ENCODE measurements at regions not wholly inside any gene's neighbourhood (a gene's known extent, or its start where the extent isn't known, plus 50 kb on each side); places are given as distances from the start of the nearest gene placed in this dataset.

DNA sequence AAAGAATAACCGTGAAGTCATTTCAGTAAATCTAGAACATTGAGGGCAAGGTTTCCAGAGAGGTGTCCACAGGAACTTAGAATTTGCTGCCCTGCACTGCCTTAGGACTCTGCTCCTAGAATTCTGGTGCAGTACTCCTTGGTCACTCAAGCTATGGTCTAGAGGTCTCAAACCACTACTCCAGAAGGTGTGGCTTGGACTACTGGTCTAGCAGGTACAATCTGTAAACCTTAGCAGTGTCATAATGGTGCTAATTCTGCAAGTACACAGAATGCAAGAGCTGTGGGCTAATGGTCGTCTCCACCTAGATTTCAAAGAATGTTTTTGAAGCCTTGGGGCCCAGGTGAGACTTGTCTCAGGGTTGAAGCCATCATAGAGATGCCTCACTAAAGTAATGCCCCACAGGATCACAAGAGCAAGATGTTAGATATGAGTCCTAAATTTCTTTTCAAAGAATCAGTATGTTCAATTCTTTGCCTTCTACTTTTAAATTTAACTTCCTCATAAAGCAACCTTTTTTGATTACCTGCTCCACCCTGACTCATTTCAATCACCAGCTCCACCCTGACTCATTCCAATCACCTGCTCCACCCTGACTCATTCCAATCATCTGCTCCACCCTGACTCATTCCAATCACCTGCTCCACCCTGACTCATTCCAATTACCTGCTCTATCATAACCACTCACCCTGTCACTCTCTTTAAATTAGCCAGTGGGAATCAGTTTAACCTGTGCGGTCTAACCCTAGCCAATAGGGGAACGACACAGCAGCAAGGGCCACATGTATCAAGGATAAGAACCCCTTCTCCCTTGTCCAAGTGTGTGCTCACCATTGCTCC lies 1111.8 kb upstream of the ACO1 start:
- ChIA-PET CTCF (ENCODE audit: low intra/inter-chr PET ratio, low total read pairs) (no interaction called here), POLR2A (no interaction called here)
- Histone ChIP-seq H3K4me1 (ENCODE audit: insufficient read depth, low read length) (no peaks in the 10 kb centered on the region), H3K79me2 (ENCODE audit: insufficient read depth, low read length) (no peaks in the 10 kb centered on the region), H3K27ac (ENCODE audit: extremely low read length, insufficient read depth, low read length) (no peak overlapping the region), H3K9ac (ENCODE audit: insufficient read depth, low read depth, low read length) (no peak overlapping the region), H4K20me1 (ENCODE audit: insufficient read depth, low read length) (no peaks in the 10 kb centered on the region), H3K4me2 (ENCODE audit: low read depth, low read length) (no peak overlapping the region), H3K27me3 (ENCODE audit: control insufficient read depth in 1 of 2, insufficient read depth in 2 of 2, low read length in 2 of 2) (no peaks in the 10 kb centered on the region), H3K9me3 (ENCODE audit: low read length) (no peaks in the 10 kb centered on the region), H3K4me3 (replicated peaks in 1 of 3; ENCODE audit: insufficient read depth in 1 of 3, low read depth in 2 of 3, low read length in 3 of 3) (no peak overlapping the region), H3K36me3 (replicated peaks in 1 of 2; ENCODE audit: control insufficient read depth in 1 of 2, insufficient read depth in 2 of 2, low read length in 2 of 2) (no peaks in the 10 kb centered on the region), H2AFZ (ENCODE audit: low read length) (no peak overlapping the region)
- BruUV-seq (replicated peaks): no TSS peak
- intact Hi-C loops (cut with micrococcal nuclease; ENCODE audit: unreplicated experiment): no loop called here
- WGBS (ENCODE audit: low lambda C conversion rate): 26% methylated on average over 4 of the region's 4 CpGs
- DNase-seq (ENCODE audit: low spot score) (no peak), FAIRE-seq (no peak), ATAC-seq (no peak)
- in situ Hi-C loops (cut with HindIII; ENCODE audit: extremely low pct_ligation_motif_present, low pct_unique_long_range_greater_than_20kb): no loop called here
- no peak for TF ChIP-seq ZIK1 (CRISPR knock-in tag; IDR thresholded peaks at IDR 0.05; ENCODE audit: borderline replicate concordance, low read depth)
- no peak for TF ChIP-seq ZNF792 (CRISPR knock-in tag; IDR thresholded peaks at IDR 0.05)
- no peak for TF ChIP-seq CENPBD1 (CRISPR knock-in tag; IDR thresholded peaks at IDR 0.05; ENCODE audit: borderline replicate concordance, low read depth)
- TF ChIP-seq TRIM24 (CRISPR knock-in tag; IDR thresholded peaks at IDR 0.05): no peak
- TF ChIP-seq FOSL1 (CRISPR knock-in tag; IDR thresholded peaks at IDR 0.05; ENCODE audit: borderline replicate concordance): no peak
- TF ChIP-seq HINFP (CRISPR knock-in tag; IDR thresholded peaks at IDR 0.05; ENCODE audit: low read depth): no peak

DNA sequence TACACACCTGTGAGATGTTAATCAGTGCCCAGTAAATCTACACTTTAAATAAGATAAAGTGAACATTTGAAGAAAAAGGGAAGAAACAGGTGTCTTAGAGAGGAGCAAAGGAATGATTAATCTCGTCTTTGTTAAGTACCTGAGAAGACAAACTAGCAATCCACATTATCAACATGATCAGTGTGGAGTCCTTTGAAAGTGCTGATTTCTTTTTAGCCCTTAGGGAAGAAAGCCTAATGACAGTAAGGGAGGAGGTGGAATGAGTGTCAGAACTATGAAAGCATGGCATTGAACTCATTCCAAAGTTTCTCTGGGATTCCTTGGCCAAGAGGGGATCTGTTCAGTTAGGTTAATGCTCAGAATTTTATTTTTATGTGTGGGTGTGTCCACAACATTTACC lies 1109.0 kb upstream of the ACO1 start:
- Histone ChIP-seq H3K9ac (ENCODE audit: insufficient read depth, low read depth, low read length) (no peak overlapping the region), H2AFZ (ENCODE audit: low read length) (no peak overlapping the region), H3K4me1 (ENCODE audit: insufficient read depth, low read length) (no peaks in the 10 kb centered on the region), H3K4me3 (replicated peaks in 1 of 3; ENCODE audit: insufficient read depth in 1 of 3, low read depth in 2 of 3, low read length in 3 of 3) (no peak overlapping the region), H3K27ac (ENCODE audit: extremely low read length, insufficient read depth, low read length) (no peak overlapping the region), H3K4me2 (ENCODE audit: low read depth, low read length) (no peak overlapping the region), H3K36me3 (replicated peaks in 1 of 2; ENCODE audit: control insufficient read depth in 1 of 2, insufficient read depth in 2 of 2, low read length in 2 of 2) (no peaks in the 10 kb centered on the region), H3K27me3 (ENCODE audit: control insufficient read depth in 1 of 2, insufficient read depth in 2 of 2, low read length in 2 of 2) (no peaks in the 10 kb centered on the region), H4K20me1 (ENCODE audit: insufficient read depth, low read length) (no peaks in the 10 kb centered on the region), H3K79me2 (ENCODE audit: insufficient read depth, low read length) (no peaks in the 10 kb centered on the region), H3K9me3 (ENCODE audit: low read length) (no peaks in the 10 kb centered on the region)
- FAIRE-seq: no peak
- ChIA-PET POLR2A (no interaction called here), CTCF (ENCODE audit: low intra/inter-chr PET ratio, low total read pairs) (no interaction called here)
- DNase-seq (ENCODE audit: low spot score): no peak
- intact Hi-C loops (cut with micrococcal nuclease; ENCODE audit: unreplicated experiment): no loop called here
- BruUV-seq (replicated peaks): no TSS peak
- 0% methylated on average over 1 of the region's 1 CpG for WGBS (ENCODE audit: low lambda C conversion rate)
- in situ Hi-C loops (cut with HindIII; ENCODE audit: extremely low pct_ligation_motif_present, low pct_unique_long_range_greater_than_20kb): no loop called here
- ATAC-seq: no peak
- no peak for TF ChIP-seq ZFY (CRISPR knock-in tag; IDR thresholded peaks at IDR 0.05)
